ENCODE measurements at regions not wholly inside any gene's neighbourhood (a gene's known extent, or its start where the extent isn't known, plus 50 kb on each side); places are given as distances from the start of the nearest gene placed in this dataset.

- TF ChIP-seq EZH2 (IDR thresholded peaks at IDR 0.05; ENCODE audit: insufficient read depth, poor library complexity, severe bottlenecking) (no peak), EZH2phosphoT487 (IDR thresholded peaks at IDR 0.05; ENCODE audit: insufficient read depth, low read depth) (no peak)
Measured at GRCh38 chr2:82089518-82089917, 1785.0 kb upstream of the LRRTM1 start.

Data from GM23248 (cell line).